Astrocyte (in vitro differentiated cells and primary cell): ENCODE measurements at regions not wholly inside any gene's neighbourhood (a gene's known extent, or its start where the extent isn't known, plus 50 kb on each side); places are given as distances from the start of the nearest gene placed in this dataset.

Experiments
- EZH2 ChIP-seq: IDR thresholded peaks from 2 replicates; pipeline ENCODE4 v1.6.1; 2012; ENCODE audit warnings: mild to moderate bottlenecking, low read length, inconsistent platforms; ENCODE audit not compliant: insufficient read depth
- TF ChIP-seq, protein P1 (sequence below): IDR thresholded peaks from 2 replicates; pipeline ENCODE4 v1.5.1; 2011; ENCODE audit warnings: low read depth, mild to moderate bottlenecking, inconsistent platforms, low read length, moderate library complexity; ENCODE audit not compliant: insufficient read depth

DNA sequence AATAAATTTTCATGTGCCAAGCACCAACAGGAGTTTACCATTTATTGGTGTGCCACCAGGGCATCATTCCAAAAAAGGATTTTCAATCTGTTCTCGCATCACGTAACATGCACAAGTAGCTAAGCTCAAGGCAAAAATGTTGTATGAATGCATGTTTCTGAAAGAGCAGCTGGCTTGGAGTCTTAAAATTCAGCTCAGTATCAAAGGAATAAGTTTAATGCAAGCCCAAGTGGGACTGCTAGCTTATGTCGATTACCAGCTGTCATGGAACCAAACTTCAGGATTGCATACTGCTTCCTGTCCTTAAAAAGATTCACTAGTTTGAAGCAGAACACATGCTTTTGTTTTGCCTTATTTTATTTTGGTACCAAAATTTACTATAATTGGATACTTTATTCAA is 437.0 kb downstream of the FSCB start:
- TF ChIP-seq, protein P1, sequence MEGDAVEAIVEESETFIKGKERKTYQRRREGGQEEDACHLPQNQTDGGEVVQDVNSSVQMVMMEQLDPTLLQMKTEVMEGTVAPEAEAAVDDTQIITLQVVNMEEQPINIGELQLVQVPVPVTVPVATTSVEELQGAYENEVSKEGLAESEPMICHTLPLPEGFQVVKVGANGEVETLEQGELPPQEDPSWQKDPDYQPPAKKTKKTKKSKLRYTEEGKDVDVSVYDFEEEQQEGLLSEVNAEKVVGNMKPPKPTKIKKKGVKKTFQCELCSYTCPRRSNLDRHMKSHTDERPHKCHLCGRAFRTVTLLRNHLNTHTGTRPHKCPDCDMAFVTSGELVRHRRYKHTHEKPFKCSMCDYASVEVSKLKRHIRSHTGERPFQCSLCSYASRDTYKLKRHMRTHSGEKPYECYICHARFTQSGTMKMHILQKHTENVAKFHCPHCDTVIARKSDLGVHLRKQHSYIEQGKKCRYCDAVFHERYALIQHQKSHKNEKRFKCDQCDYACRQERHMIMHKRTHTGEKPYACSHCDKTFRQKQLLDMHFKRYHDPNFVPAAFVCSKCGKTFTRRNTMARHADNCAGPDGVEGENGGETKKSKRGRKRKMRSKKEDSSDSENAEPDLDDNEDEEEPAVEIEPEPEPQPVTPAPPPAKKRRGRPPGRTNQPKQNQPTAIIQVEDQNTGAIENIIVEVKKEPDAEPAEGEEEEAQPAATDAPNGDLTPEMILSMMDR: no peak
- no peak for TF ChIP-seq EZH2
